Sigmoid colon (tissue), 4 donors: ENCODE measurements at regions not wholly inside any gene's neighbourhood (a gene's known extent, or its start where the extent isn't known, plus 50 kb on each side); places are given as distances from the start of the nearest gene placed in this dataset.

Experiments
- CTCF ChIP-seq, 4 experiments: fragments of 450-650 bp in 3 of 4; fragments of 200-600 bp in 1 of 4; IDR thresholded peaks; one replicate each; pipeline ENCODE4 v1.5.1; 2016 to 2019; ENCODE audit warnings: antibody characterized with exemption in 4 of 4, mild to moderate bottlenecking in 3 of 4, moderate library complexity in 2 of 4
- EP300 ChIP-seq, 4 donors: sonication (generic); formaldehyde crosslinking; IDR thresholded peaks; one replicate each; pipeline ENCODE4 v1.6.1; 2017; ENCODE audit warnings: antibody characterized with exemption in 4 of 4
- POLR2A ChIP-seq, 2 donors: fragments of 450-650 bp; IDR thresholded peaks; one replicate each; pipeline ENCODE4 v1.6.1; 2016; ENCODE audit warnings: antibody characterized with exemption in 2 of 2, mild to moderate bottlenecking in 2 of 2, moderate library complexity in 2 of 2

GRCh38 chr2:65800998-65801397 lies 368.6 kb upstream of the SPRED2 start:
- TF ChIP-seq POLR2A (IDR thresholded peaks at IDR 0.05) (no peak), EP300 (IDR thresholded peaks at IDR 0.05) (no peak), CTCF (IDR thresholded peaks at IDR 0.05) (no peak)
